ENCODE measurements at regions not wholly inside any gene's neighbourhood (a gene's known extent, or its start where the extent isn't known, plus 50 kb on each side); places are given as distances from the start of the nearest gene placed in this dataset.

DNA sequence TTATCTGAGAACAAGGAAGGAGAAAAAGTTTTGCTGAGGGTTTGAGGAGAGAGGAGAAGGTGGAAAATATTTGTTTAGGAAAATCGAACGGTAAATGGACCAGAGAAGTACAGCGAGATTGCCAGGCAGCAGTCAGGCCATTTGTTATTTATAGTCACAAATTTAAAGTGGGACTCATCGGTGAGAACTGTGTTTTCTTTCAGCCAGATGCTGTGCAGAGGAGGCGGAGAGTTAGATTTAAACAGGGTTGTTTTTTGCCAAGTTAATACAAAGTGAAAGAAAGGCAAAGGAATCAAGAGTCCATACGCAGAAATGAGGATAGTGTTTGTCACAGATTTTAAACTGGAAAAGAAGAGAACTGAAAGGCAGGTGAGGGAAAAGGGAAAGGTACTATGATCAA lies 200.6 kb upstream of the CNOT2 start:
- TF ChIP-seq, protein P1, sequence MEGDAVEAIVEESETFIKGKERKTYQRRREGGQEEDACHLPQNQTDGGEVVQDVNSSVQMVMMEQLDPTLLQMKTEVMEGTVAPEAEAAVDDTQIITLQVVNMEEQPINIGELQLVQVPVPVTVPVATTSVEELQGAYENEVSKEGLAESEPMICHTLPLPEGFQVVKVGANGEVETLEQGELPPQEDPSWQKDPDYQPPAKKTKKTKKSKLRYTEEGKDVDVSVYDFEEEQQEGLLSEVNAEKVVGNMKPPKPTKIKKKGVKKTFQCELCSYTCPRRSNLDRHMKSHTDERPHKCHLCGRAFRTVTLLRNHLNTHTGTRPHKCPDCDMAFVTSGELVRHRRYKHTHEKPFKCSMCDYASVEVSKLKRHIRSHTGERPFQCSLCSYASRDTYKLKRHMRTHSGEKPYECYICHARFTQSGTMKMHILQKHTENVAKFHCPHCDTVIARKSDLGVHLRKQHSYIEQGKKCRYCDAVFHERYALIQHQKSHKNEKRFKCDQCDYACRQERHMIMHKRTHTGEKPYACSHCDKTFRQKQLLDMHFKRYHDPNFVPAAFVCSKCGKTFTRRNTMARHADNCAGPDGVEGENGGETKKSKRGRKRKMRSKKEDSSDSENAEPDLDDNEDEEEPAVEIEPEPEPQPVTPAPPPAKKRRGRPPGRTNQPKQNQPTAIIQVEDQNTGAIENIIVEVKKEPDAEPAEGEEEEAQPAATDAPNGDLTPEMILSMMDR (IDR thresholded peaks at IDR 0.05; ENCODE audit: borderline replicate concordance, extremely low read depth, low read length, poor library complexity, severe bottlenecking), result no peak
- TF ChIP-seq EZH2 (IDR thresholded peaks at IDR 0.05; ENCODE audit: borderline replicate concordance, low read depth, low read length, severe bottlenecking), result no peak

All from DND-41 (cell line).